Sigmoid colon (tissue), 4 donors: ENCODE measurements at regions not wholly inside any gene's neighbourhood (a gene's known extent, or its start where the extent isn't known, plus 50 kb on each side); places are given as distances from the start of the nearest gene placed in this dataset.

Experiments
- EP300 ChIP-seq, 4 donors: sonication (generic); formaldehyde crosslinking; IDR thresholded peaks; one replicate each; pipeline ENCODE4 v1.6.1; 2017; ENCODE audit warnings: antibody characterized with exemption in 4 of 4
- POLR2AphosphoS5 ChIP-seq, 4 donors: sonication (generic); formaldehyde crosslinking; IDR thresholded peaks; one replicate each; pipeline ENCODE4 v1.6.1; 2017; ENCODE audit warnings: antibody characterized with exemption in 4 of 4
- TF ChIP-seq, protein P1 (sequence below), 4 experiments: fragments of 450-650 bp in 3 of 4; fragments of 200-600 bp in 1 of 4; IDR thresholded peaks; one replicate each; pipeline ENCODE4 v1.5.1; 2016 to 2019; ENCODE audit warnings: antibody characterized with exemption in 4 of 4, mild to moderate bottlenecking in 3 of 4, moderate library complexity in 2 of 4

DNA sequence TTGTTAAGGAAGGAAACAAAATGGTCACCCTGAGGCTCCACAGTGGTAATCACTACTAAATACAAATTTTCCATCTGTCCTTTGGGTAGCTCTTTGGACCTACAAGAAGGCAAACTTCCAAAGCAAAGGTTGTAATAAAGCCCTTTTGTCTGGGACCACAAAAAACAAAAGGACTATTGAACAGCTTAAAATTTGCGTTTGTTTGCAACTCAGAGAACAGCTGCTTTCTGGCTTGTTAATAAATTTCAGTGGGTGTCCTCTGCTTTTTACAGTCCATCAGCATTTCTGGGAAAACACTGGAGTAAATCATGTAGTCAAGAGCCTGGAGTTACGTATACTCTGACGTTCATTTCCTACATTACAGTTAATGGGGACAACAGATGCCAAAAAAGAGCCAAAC lies 439.7 kb upstream of the DIAPH2 start:
- TF ChIP-seq EP300 (IDR thresholded peaks at IDR 0.05) (no peak), POLR2AphosphoS5 (IDR thresholded peaks at IDR 0.05) (peak in 2 of 4 donors; percentile 14 to 31)
- TF ChIP-seq, protein P1, sequence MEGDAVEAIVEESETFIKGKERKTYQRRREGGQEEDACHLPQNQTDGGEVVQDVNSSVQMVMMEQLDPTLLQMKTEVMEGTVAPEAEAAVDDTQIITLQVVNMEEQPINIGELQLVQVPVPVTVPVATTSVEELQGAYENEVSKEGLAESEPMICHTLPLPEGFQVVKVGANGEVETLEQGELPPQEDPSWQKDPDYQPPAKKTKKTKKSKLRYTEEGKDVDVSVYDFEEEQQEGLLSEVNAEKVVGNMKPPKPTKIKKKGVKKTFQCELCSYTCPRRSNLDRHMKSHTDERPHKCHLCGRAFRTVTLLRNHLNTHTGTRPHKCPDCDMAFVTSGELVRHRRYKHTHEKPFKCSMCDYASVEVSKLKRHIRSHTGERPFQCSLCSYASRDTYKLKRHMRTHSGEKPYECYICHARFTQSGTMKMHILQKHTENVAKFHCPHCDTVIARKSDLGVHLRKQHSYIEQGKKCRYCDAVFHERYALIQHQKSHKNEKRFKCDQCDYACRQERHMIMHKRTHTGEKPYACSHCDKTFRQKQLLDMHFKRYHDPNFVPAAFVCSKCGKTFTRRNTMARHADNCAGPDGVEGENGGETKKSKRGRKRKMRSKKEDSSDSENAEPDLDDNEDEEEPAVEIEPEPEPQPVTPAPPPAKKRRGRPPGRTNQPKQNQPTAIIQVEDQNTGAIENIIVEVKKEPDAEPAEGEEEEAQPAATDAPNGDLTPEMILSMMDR (IDR thresholded peaks at IDR 0.05) = no peak
